Ishikawa (cell line): ENCODE measurements at regions not wholly inside any gene's neighbourhood (a gene's known extent, or its start where the extent isn't known, plus 50 kb on each side); places are given as distances from the start of the nearest gene placed in this dataset.

Experiments
- CEBPB ChIP-seq: IDR thresholded peaks from 2 replicates; pipeline ENCODE4 v1.6.1; 2012
- CREB1 ChIP-seq: IDR thresholded peaks from 2 replicates; pipeline ENCODE4 v1.6.1; 2012; ENCODE audit warnings: low read depth
- EGR1 ChIP-seq: IDR thresholded peaks from 2 replicates; pipeline ENCODE4 v1.6.1; 2012
- EP300 ChIP-seq: IDR thresholded peaks from 2 replicates; pipeline ENCODE4 v1.6.1; 2012; ENCODE audit warnings: borderline replicate concordance
- FOXM1 ChIP-seq: IDR thresholded peaks from 2 replicates; pipeline ENCODE4 v1.6.1; 2012; ENCODE audit warnings: low read depth, borderline replicate concordance
- MAX ChIP-seq: IDR thresholded peaks from 2 replicates; pipeline ENCODE4 v1.6.1; 2012
- NFIC ChIP-seq: IDR thresholded peaks from 2 replicates; pipeline ENCODE4 v1.6.1; 2012
- RAD21 ChIP-seq: IDR thresholded peaks from 2 replicates; pipeline ENCODE4 v1.6.1; 2012; ENCODE audit warnings: low read depth
- TAF1 ChIP-seq: IDR thresholded peaks from 2 replicates; pipeline ENCODE4 v1.6.1; 2012; ENCODE audit warnings: low read depth, mild to moderate bottlenecking
- TCF12 ChIP-seq: IDR thresholded peaks from 2 replicates; pipeline ENCODE4 v1.6.1; 2012; ENCODE audit warnings: low read depth
- TEAD4 ChIP-seq: IDR thresholded peaks from 2 replicates; pipeline ENCODE4 v1.6.1; 2012
- USF1 ChIP-seq: IDR thresholded peaks from 2 replicates; pipeline ENCODE4 v1.6.1; 2012
- YY1 ChIP-seq: IDR thresholded peaks from 2 replicates; pipeline ENCODE4 v1.6.1; 2012; ENCODE audit warnings: low read depth
- ZBTB7A ChIP-seq: IDR thresholded peaks from 2 replicates; pipeline ENCODE4 v1.6.1; 2012; ENCODE audit warnings: low read depth
- TF ChIP-seq, protein P1 (sequence below): IDR thresholded peaks from 2 replicates; pipeline ENCODE4 v1.6.1; 2012; ENCODE audit warnings: low read depth, mild to moderate bottlenecking

DNA sequence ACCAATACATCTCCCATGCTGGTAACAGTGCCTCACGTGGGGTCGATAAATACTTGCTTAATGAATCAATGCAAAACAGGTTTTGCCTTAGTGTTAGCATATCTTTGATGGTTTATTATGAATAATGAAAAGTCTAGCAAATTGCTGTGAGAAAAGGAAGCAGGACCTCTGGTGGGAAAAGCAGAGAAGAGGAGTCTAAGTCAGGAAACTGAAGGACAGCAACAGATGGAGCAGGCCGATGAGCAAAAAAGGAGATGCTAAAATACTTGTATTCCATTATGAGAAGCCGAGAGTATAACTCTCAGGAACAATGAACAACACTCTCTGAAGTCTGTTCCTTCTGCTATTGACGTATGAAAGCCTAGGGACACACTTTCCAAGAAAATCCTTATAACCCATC, 555.2 kb upstream of the KLHL29 start:
- no peak for TF ChIP-seq CREB1
- no peak for TF ChIP-seq TCF12
- TF ChIP-seq ZBTB7A, result no peak
- no peak for TF ChIP-seq TAF1
- TF ChIP-seq EP300, result no peak
- TF ChIP-seq USF1, result no peak
- no peak for TF ChIP-seq MAX
- TF ChIP-seq RAD21, result no peak
- no peak for TF ChIP-seq EGR1
- no peak for TF ChIP-seq TEAD4
- no peak for TF ChIP-seq CEBPB
- TF ChIP-seq, protein P1, sequence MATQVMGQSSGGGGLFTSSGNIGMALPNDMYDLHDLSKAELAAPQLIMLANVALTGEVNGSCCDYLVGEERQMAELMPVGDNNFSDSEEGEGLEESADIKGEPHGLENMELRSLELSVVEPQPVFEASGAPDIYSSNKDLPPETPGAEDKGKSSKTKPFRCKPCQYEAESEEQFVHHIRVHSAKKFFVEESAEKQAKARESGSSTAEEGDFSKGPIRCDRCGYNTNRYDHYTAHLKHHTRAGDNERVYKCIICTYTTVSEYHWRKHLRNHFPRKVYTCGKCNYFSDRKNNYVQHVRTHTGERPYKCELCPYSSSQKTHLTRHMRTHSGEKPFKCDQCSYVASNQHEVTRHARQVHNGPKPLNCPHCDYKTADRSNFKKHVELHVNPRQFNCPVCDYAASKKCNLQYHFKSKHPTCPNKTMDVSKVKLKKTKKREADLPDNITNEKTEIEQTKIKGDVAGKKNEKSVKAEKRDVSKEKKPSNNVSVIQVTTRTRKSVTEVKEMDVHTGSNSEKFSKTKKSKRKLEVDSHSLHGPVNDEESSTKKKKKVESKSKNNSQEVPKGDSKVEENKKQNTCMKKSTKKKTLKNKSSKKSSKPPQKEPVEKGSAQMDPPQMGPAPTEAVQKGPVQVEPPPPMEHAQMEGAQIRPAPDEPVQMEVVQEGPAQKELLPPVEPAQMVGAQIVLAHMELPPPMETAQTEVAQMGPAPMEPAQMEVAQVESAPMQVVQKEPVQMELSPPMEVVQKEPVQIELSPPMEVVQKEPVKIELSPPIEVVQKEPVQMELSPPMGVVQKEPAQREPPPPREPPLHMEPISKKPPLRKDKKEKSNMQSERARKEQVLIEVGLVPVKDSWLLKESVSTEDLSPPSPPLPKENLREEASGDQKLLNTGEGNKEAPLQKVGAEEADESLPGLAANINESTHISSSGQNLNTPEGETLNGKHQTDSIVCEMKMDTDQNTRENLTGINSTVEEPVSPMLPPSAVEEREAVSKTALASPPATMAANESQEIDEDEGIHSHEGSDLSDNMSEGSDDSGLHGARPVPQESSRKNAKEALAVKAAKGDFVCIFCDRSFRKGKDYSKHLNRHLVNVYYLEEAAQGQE, result no peak
- no peak for TF ChIP-seq YY1
- TF ChIP-seq NFIC, result no peak
- TF ChIP-seq FOXM1, result no peak

GRCh38 chr2:22832196-22832595, 552.8 kb upstream of the KLHL29 start:
- no peak for TF ChIP-seq TEAD4

- no peak for TF ChIP-seq ZBTB7A
- TF ChIP-seq TEAD4, result no peak
Observed at GRCh38 chr2:22838461-22838860, 546.5 kb upstream of the KLHL29 start.

GRCh38 chr2:22842205-22842869, 542.6 kb upstream of the KLHL29 start:
- TF ChIP-seq YY1, result no peak
- TF ChIP-seq ZBTB7A, result no peak
- no peak for TF ChIP-seq EGR1
- no peak for TF ChIP-seq CREB1
- TF ChIP-seq TCF12, result no peak
- no peak for TF ChIP-seq CEBPB
- no peak for TF ChIP-seq MAX
- no peak for TF ChIP-seq TEAD4
- no peak for TF ChIP-seq EP300
- no peak for TF ChIP-seq NFIC
- no peak for TF ChIP-seq TAF1
- no peak for TF ChIP-seq FOXM1
- TF ChIP-seq, protein P1, result no peak
- TF ChIP-seq RAD21, result no peak
- no peak for TF ChIP-seq USF1

DNA sequence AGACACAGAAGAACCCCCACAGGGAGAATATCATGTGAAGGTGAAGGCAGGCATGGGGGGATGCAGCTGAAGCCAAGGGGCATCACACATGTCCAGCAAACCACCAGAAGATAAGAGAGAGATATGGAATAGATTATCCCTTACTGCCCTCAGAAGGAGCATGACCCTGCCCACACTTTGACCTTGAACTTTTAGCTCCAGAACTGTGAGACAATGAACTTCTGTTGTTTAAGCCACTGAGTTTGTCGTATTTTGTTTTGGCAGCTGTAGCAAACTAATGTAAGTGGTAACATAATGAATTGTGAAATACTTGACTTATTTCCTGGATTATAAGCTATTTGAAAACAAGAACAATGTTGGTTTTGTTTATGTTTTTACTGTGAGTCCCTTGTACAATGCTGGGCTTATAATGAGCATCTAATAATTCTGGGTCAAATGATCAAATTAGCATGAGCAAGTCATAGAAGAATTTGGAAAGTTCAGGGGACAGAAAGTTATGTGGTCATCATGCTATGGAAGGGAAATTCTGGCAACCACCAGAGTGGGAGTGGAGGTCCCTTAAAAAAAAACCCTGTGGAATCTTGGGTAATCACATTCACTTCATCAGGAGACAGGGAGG, 541.0 kb upstream of the KLHL29 start:
- TF ChIP-seq CREB1 (no peak), EP300 (no peak)

DNA sequence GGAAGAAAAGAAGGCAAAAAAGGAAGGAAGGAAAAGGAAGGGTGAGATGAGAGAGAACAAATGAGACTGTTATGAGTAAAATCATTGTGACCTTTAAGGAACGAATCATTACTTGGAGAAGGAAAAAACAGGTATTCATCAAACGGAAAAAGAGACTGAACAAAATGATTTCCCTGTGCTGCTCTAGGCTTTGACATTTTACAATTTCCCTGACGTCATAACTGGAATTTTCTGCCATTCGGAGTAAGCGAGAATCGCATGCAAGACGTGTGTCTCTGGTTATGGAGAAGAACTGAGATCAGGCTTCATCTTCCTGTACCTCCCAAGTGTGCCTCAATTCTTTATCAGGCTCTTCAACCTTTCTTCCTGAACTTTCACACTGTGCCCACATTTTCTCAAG, 534.7 kb upstream of the KLHL29 start:
- TF ChIP-seq MAX (no peak), TEAD4 (no peak), ZBTB7A (no peak), NFIC (no peak)
